ENCODE measurements at regions not wholly inside any gene's neighbourhood (a gene's known extent, or its start where the extent isn't known, plus 50 kb on each side); places are given as distances from the start of the nearest gene placed in this dataset.

- Histone ChIP-seq H3K36me3 (ENCODE audit: control insufficient read depth, insufficient read depth, low read length) (no peaks in the 10 kb centered on the region), H3K27me3 (ENCODE audit: control insufficient read depth, insufficient read depth, low read length) (no peaks in the 10 kb centered on the region), H3K4me3 (ENCODE audit: low read depth, low read length) (no peak overlapping the region)
- POLR2A ChIA-PET = no interaction called here
- CTCF ChIA-PET = interaction anchor here (1.2 kb wide), 1 partner anchor 149 kb away, joined by 3 read pairs; no protein-coding TSS in a partner anchor
- no peak for TF ChIP-seq CTCF (IDR thresholded peaks at IDR 0.05; ENCODE audit: insufficient read depth, low read depth, low read length)
- no peak for DNase-seq (ENCODE audit: low read depth)
Observed at GRCh38 chr2:181252262-181253148, 204.7 kb upstream of the ITGA4 start.

- ChIA-PET POLR2A (no interaction called here), CTCF (interaction anchor here (0.5 to 1.0 kb wide), 2 partner anchors 109 to 185 kb away, joined by 3 read pairs; no protein-coding TSS in a partner anchor)
- Histone ChIP-seq H3K27me3 (ENCODE audit: control insufficient read depth, insufficient read depth, low read length) (no peaks in the 10 kb centered on the region), H3K4me3 (ENCODE audit: low read depth, low read length) (no peak overlapping the region), H3K36me3 (ENCODE audit: control insufficient read depth, insufficient read depth, low read length) (no peaks in the 10 kb centered on the region)
- DNase-seq (ENCODE audit: low read depth) = no peak
- TF ChIP-seq CTCF (IDR thresholded peaks at IDR 0.05; ENCODE audit: insufficient read depth, low read depth, low read length) = no peak
Observed at GRCh38 chr2:181253438-181253837, 203.7 kb upstream of the ITGA4 start.

- no peak for DNase-seq (ENCODE audit: low read depth)
- H3K27me3 ChIP-seq (ENCODE audit: control insufficient read depth, insufficient read depth, low read length) = no peaks in the 10 kb centered on the region
- ChIA-PET POLR2A (no interaction called here), CTCF (no interaction called here)
- TF ChIP-seq CTCF (IDR thresholded peaks at IDR 0.05; ENCODE audit: insufficient read depth, low read depth, low read length) = no peak
- no peaks in the 10 kb centered on the region for H3K36me3 ChIP-seq (ENCODE audit: control insufficient read depth, insufficient read depth, low read length)
- H3K4me3 ChIP-seq (ENCODE audit: low read depth, low read length) = no peak overlapping the region
Observed at GRCh38 chr2:181255651-181256050, 201.5 kb upstream of the ITGA4 start.

- Histone ChIP-seq H3K27me3 (ENCODE audit: control insufficient read depth, insufficient read depth, low read length) (no peaks in the 10 kb centered on the region), H3K36me3 (ENCODE audit: control insufficient read depth, insufficient read depth, low read length) (no peaks in the 10 kb centered on the region), H3K4me3 (ENCODE audit: low read depth, low read length) (no peak overlapping the region)
- peak; percentile 82 for DNase-seq (ENCODE audit: low read depth)
- no peak for TF ChIP-seq CTCF (IDR thresholded peaks at IDR 0.05; ENCODE audit: insufficient read depth, low read depth, low read length)
- POLR2A ChIA-PET = no interaction called here
- CTCF ChIA-PET = no interaction called here
Observed at GRCh38 chr2:181258720-181259119, 198.5 kb upstream of the ITGA4 start.

GRCh38 chr2:181262782-181263181 lies 194.4 kb upstream of the ITGA4 start:
- DNase-seq (ENCODE audit: low read depth) = no peak
- H3K36me3 ChIP-seq (ENCODE audit: control insufficient read depth, insufficient read depth, low read length) = no peaks in the 10 kb centered on the region
- ChIA-PET CTCF (no interaction called here), POLR2A (no interaction called here)
- H3K27me3 ChIP-seq (ENCODE audit: control insufficient read depth, insufficient read depth, low read length) = no peaks in the 10 kb centered on the region
- H3K4me3 ChIP-seq (ENCODE audit: low read depth, low read length) = no peak overlapping the region
- no peak for TF ChIP-seq CTCF (IDR thresholded peaks at IDR 0.05; ENCODE audit: insufficient read depth, low read depth, low read length)
